ENCODE measurements at regions not wholly inside any gene's neighbourhood (a gene's known extent, or its start where the extent isn't known, plus 50 kb on each side); places are given as distances from the start of the nearest gene placed in this dataset.

GRCh38 chr3:181464033-181464694 lies 247.6 kb upstream of the SOX2 start:
- no peaks in the 10 kb centered on the region for H4K20me1 ChIP-seq (replicated peaks; ENCODE audit: insufficient read depth)
- no peaks in the 10 kb centered on the region for H3F3A ChIP-seq (replicated peaks; ENCODE audit: low read depth)
- H3K27ac ChIP-seq (ENCODE audit: low read depth) = peak overlapping the region; percentile 23; the same call in 1 of the 2 replicates
- H2AFZ ChIP-seq = no peak overlapping the region
- H3K4me1 ChIP-seq (ENCODE audit: insufficient read depth) = peaks cover 26% of the 10 kb centered on the region
- Mint-ChIP-seq H3K4me1 (peaks cover 16% of the 10 kb centered on the region), H3K9me3 (no peaks in the 10 kb centered on the region), H3K27ac (0 out of 2 replicates have a peak overlapping the region, but pooled peaks have one; percentile 38), H3K27me3 (ENCODE audit: insufficient read depth, low read depth, poor library complexity) (no peaks in the 10 kb centered on the region), H3K4me3 (no peak overlapping the region), H3K36me3 (ENCODE audit: low read depth) (no peaks in the 10 kb centered on the region)
- 0 out of 2 replicates have a peak, but pooled peaks cover 3% of the 10 kb centered on the region for H3K9me2 ChIP-seq (ENCODE audit: insufficient read depth)
- TF ChIP-seq EZH2phosphoT487 (IDR thresholded peaks at IDR 0.05; ENCODE audit: unreplicated experiment) (no peak), NANOG (IDR thresholded peaks at IDR 0.05; ENCODE audit: borderline replicate concordance) (peak; percentile 50; the same call in 1 of the 2 replicates)
- DNase-seq (ENCODE audit: low spot score) (peak; percentile 22), ATAC-seq (peak; percentile 58)
- peak overlapping the region; percentile 13 for H3K4me3 ChIP-seq
- H3K36me3 ChIP-seq (ENCODE audit: insufficient read depth) = no peaks in the 10 kb centered on the region
- no peaks in the 10 kb centered on the region for H3K27me3 ChIP-seq (ENCODE audit: insufficient read depth)
- H3K79me2 ChIP-seq (replicated peaks; ENCODE audit: insufficient read depth) = no peaks in the 10 kb centered on the region
- H3K4me2 ChIP-seq = peak overlapping the region; percentile 66

GRCh38 chr3:181461381-181461780 lies 250.3 kb upstream of the SOX2 start:
- H3F3A ChIP-seq (replicated peaks; ENCODE audit: low read depth) = no peaks in the 10 kb centered on the region
- H3K9me3 Mint-ChIP-seq = no peaks in the 10 kb centered on the region
- no peak overlapping the region for H3K27ac Mint-ChIP-seq
- H3K27me3 Mint-ChIP-seq (ENCODE audit: insufficient read depth, low read depth, poor library complexity) = no peaks in the 10 kb centered on the region
- H3K27me3 ChIP-seq (ENCODE audit: insufficient read depth) = no peaks in the 10 kb centered on the region
- no peak for TF ChIP-seq EZH2phosphoT487 (IDR thresholded peaks at IDR 0.05; ENCODE audit: unreplicated experiment)
- TF ChIP-seq ZNF462 (CRISPR knock-in tag; IDR thresholded peaks at IDR 0.05) = no peak
- peaks cover 21% of the 10 kb centered on the region for H3K4me1 Mint-ChIP-seq
- H4K20me1 ChIP-seq (replicated peaks; ENCODE audit: insufficient read depth) = no peaks in the 10 kb centered on the region
- H3K4me1 ChIP-seq (ENCODE audit: insufficient read depth) = peaks cover 48% of the 10 kb centered on the region
- no peak overlapping the region for H3K4me3 Mint-ChIP-seq
- H3K9me2 ChIP-seq (ENCODE audit: insufficient read depth) = no peaks in the 10 kb centered on the region
- ATAC-seq (peak; percentile 36; the same call in 2 of the 3 replicates), DNase-seq (ENCODE audit: low spot score) (no peak)
- H3K4me2 ChIP-seq = no peak overlapping the region
- H2AFZ ChIP-seq = no peak overlapping the region
- no peaks in the 10 kb centered on the region for H3K36me3 Mint-ChIP-seq (ENCODE audit: low read depth)
- H3K79me2 ChIP-seq (replicated peaks; ENCODE audit: insufficient read depth) = no peaks in the 10 kb centered on the region
- H3K36me3 ChIP-seq (ENCODE audit: insufficient read depth) = no peaks in the 10 kb centered on the region
- no peak overlapping the region for H3K4me3 ChIP-seq
- H3K27ac ChIP-seq (ENCODE audit: low read depth) = no peak overlapping the region

All from GM23338 (cell line).